K562 (cell line): ENCODE measurements at regions not wholly inside any gene's neighbourhood (a gene's known extent, or its start where the extent isn't known, plus 50 kb on each side); places are given as distances from the start of the nearest gene placed in this dataset.

Source experiments
- BHLHE40 ChIP-seq: IDR thresholded peaks from 2 replicates; pipeline ENCODE4 v1.6.1; 2011; ENCODE audit warnings: low read length, improper control_type of control experiment
- CEBPB ChIP-seq: fragments of 450-650 bp; IDR thresholded peaks from 2 replicates; pipeline ENCODE4 v1.6.1; 2016; ENCODE audit warnings: missing genetic modification characterization, missing compliant biosample characterization
- ETV5 ChIP-seq: sonication (generic); formaldehyde crosslinking; IDR thresholded peaks from 2 replicates; pipeline ENCODE4 v1.4.0; 2020; ENCODE audit warnings: low read depth, mild to moderate bottlenecking, missing genetic modification reagents
- FIP1L1 ChIP-seq: fragments of 200-400 bp; formaldehyde crosslinking; IDR thresholded peaks from 2 replicates; pipeline ENCODE4 v1.6.1; 2018; ENCODE audit warnings: mild to moderate bottlenecking, low read depth, low read length; ENCODE audit not compliant: poor library complexity, severe bottlenecking
- MXI1 ChIP-seq: IDR thresholded peaks from 2 replicates; pipeline ENCODE4 v1.6.1; 2011; ENCODE audit warnings: low read depth, mild to moderate bottlenecking, improper control_type of control experiment, low read length
- NCOR1 ChIP-seq: fragments of 450-650 bp; IDR thresholded peaks from 2 replicates; pipeline ENCODE4 v1.6.1; 2016; ENCODE audit warnings: mild to moderate bottlenecking, moderate library complexity
- NFYB ChIP-seq: IDR thresholded peaks from 2 replicates; pipeline ENCODE4 v1.6.1; 2011; ENCODE audit warnings: mild to moderate bottlenecking, moderate library complexity; ENCODE audit not compliant: insufficient read length; ENCODE audit errors: extremely low read depth
- ZNF140 ChIP-seq: fragments of 250-450 bp; sonication (Bioruptor Pico); IDR thresholded peaks from 2 replicates; pipeline ENCODE4 v1.8.0; 2021; ENCODE audit warnings: moderate library complexity, mild to moderate bottlenecking, inconsistent platforms
- ZNF280A ChIP-seq: fragments of 450-650 bp; IDR thresholded peaks from 2 replicates; pipeline ENCODE4 v1.6.1; 2018; ENCODE audit warnings: mild to moderate bottlenecking, low read depth; ENCODE audit not compliant: partially characterized antibody
- ZNF75A ChIP-seq: fragments of 450-650 bp; formaldehyde crosslinking; IDR thresholded peaks from 2 replicates; pipeline ENCODE4 v1.4.0; 2020; ENCODE audit warnings: mild to moderate bottlenecking
- TF ChIP-seq, protein P1 (sequence below), 3 experiments: IDR thresholded peaks in 2 of 3; conservative IDR thresholded peaks in 1 of 3; 2 replicates each; pipeline ENCODE4 v1.5.1; 2011 to 2012; ENCODE audit warnings: low read length in 3 of 3, mild to moderate bottlenecking in 3 of 3, control low read depth in 2 of 3, improper control_type of control experiment in 1 of 3, inconsistent platforms in 1 of 3, low read depth in 1 of 3, mixed read lengths in 1 of 3, moderate library complexity in 1 of 3; ENCODE audit not compliant: insufficient read depth in 2 of 3
- TF ChIP-seq, protein P2 (sequence below): sonication (generic); formaldehyde crosslinking; IDR thresholded peaks from 2 replicates; pipeline ENCODE4 v1.8.0; 2022; ENCODE audit warnings: missing genetic modification reagents, mild to moderate bottlenecking, borderline replicate concordance
- TF ChIP-seq, protein P3 (sequence below), 2 experiments: fragments of 450-650 bp; formaldehyde crosslinking in 1 of 2; IDR thresholded peaks; 2 replicates each; pipeline versions ENCODE4 v1.4.0 to v1.6.1; 2014 to 2020; ENCODE audit warnings: mild to moderate bottlenecking in 2 of 2, borderline replicate concordance in 1 of 2, low read depth in 1 of 2

DNA sequence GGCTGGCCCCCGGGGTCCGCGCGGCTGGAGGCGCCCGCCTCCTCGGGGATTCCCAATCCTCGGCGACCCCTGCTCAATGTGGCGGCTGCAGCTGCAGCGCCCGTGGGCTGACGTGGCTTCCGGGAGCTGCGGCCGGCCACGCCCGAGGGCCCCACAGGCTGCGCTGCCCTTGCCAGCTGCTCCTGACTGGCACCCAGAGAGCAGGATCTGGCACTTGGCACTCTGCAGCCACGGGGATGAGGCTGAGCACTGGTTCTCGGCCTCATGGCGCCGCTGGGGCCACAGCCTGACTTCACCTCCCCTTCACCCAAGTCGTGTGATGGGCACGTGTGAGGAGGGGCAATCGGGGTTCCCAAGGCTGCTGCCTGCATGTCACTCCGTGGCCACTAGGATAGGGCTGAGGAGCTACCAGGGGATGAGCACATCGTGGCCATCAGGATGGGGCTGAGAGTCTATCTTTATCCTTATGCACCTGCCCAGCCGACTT lies 267.8 kb upstream of the FRG2C start:
- TF ChIP-seq, protein P1, sequence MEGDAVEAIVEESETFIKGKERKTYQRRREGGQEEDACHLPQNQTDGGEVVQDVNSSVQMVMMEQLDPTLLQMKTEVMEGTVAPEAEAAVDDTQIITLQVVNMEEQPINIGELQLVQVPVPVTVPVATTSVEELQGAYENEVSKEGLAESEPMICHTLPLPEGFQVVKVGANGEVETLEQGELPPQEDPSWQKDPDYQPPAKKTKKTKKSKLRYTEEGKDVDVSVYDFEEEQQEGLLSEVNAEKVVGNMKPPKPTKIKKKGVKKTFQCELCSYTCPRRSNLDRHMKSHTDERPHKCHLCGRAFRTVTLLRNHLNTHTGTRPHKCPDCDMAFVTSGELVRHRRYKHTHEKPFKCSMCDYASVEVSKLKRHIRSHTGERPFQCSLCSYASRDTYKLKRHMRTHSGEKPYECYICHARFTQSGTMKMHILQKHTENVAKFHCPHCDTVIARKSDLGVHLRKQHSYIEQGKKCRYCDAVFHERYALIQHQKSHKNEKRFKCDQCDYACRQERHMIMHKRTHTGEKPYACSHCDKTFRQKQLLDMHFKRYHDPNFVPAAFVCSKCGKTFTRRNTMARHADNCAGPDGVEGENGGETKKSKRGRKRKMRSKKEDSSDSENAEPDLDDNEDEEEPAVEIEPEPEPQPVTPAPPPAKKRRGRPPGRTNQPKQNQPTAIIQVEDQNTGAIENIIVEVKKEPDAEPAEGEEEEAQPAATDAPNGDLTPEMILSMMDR (IDR thresholded peaks at IDR 0.05 in 2 of 3, conservative IDR thresholded peaks at IDR 0.05 in 1 of 3; ENCODE audit: insufficient read depth in 2 of 3, low read depth in 1 of 3, low read length in 3 of 3), result no peak
- TF ChIP-seq BHLHE40 (no peak), FIP1L1 (no peak), CEBPB (tag) (no peak), NCOR1 (no peak), NFYB (no peak), ZNF280A (no peak), ETV5 (CRISPR knock-in tag) (no peak), ZNF75A (CRISPR knock-in tag) (no peak), MXI1 (no peak), ZNF140 (CRISPR knock-in tag) (no peak)
- TF ChIP-seq, protein P2, sequence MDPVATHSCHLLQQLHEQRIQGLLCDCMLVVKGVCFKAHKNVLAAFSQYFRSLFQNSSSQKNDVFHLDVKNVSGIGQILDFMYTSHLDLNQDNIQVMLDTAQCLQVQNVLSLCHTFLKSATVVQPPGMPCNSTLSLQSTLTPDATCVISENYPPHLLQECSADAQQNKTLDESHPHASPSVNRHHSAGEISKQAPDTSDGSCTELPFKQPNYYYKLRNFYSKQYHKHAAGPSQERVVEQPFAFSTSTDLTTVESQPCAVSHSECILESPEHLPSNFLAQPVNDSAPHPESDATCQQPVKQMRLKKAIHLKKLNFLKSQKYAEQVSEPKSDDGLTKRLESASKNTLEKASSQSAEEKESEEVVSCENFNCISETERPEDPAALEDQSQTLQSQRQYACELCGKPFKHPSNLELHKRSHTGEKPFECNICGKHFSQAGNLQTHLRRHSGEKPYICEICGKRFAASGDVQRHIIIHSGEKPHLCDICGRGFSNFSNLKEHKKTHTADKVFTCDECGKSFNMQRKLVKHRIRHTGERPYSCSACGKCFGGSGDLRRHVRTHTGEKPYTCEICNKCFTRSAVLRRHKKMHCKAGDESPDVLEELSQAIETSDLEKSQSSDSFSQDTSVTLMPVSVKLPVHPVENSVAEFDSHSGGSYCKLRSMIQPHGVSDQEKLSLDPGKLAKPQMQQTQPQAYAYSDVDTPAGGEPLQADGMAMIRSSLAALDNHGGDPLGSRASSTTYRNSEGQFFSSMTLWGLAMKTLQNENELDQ, result no peak
- TF ChIP-seq, protein P3, sequence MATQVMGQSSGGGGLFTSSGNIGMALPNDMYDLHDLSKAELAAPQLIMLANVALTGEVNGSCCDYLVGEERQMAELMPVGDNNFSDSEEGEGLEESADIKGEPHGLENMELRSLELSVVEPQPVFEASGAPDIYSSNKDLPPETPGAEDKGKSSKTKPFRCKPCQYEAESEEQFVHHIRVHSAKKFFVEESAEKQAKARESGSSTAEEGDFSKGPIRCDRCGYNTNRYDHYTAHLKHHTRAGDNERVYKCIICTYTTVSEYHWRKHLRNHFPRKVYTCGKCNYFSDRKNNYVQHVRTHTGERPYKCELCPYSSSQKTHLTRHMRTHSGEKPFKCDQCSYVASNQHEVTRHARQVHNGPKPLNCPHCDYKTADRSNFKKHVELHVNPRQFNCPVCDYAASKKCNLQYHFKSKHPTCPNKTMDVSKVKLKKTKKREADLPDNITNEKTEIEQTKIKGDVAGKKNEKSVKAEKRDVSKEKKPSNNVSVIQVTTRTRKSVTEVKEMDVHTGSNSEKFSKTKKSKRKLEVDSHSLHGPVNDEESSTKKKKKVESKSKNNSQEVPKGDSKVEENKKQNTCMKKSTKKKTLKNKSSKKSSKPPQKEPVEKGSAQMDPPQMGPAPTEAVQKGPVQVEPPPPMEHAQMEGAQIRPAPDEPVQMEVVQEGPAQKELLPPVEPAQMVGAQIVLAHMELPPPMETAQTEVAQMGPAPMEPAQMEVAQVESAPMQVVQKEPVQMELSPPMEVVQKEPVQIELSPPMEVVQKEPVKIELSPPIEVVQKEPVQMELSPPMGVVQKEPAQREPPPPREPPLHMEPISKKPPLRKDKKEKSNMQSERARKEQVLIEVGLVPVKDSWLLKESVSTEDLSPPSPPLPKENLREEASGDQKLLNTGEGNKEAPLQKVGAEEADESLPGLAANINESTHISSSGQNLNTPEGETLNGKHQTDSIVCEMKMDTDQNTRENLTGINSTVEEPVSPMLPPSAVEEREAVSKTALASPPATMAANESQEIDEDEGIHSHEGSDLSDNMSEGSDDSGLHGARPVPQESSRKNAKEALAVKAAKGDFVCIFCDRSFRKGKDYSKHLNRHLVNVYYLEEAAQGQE (IDR thresholded peaks at IDR 0.05; ENCODE audit: borderline replicate concordance), result no peak
- TF ChIP-seq, protein P3 (CRISPR knock-in tag; IDR thresholded peaks at IDR 0.05; ENCODE audit: low read depth), result no peak
